Gastrocnemius medialis (tissue), 4 donors: ENCODE measurements at regions not wholly inside any gene's neighbourhood (a gene's known extent, or its start where the extent isn't known, plus 50 kb on each side); places are given as distances from the start of the nearest gene placed in this dataset.
"Not testable (repeated sequence)": the region's sequence is repeated elsewhere in the genome, so short reads cannot be mapped to it uniquely, and the experiment has no call there.

Experiments used
- POLR2A ChIP-seq, 2 donors: fragments of 450-650 bp; IDR thresholded peaks; one replicate each; pipeline ENCODE4 v1.6.1; 2017; ENCODE audit warnings: antibody characterized with exemption in 2 of 2, mild to moderate bottlenecking in 2 of 2, moderate library complexity in 2 of 2
- TF ChIP-seq, protein P1 (sequence below), 5 experiments: fragments of 450-650 bp in 3 of 5; fragments of 200-600 bp in 2 of 5; sonication (generic) in 2 of 5; IDR thresholded peaks in 4 of 5; conservative IDR thresholded peaks in 1 of 5; 1 replicate in 4 of 5; 2 replicates in 1 of 5; pipeline ENCODE4 v1.5.1; 2016 to 2019; ENCODE audit warnings: antibody characterized with exemption in 5 of 5, mild to moderate bottlenecking in 3 of 5, moderate library complexity in 3 of 5

DNA sequence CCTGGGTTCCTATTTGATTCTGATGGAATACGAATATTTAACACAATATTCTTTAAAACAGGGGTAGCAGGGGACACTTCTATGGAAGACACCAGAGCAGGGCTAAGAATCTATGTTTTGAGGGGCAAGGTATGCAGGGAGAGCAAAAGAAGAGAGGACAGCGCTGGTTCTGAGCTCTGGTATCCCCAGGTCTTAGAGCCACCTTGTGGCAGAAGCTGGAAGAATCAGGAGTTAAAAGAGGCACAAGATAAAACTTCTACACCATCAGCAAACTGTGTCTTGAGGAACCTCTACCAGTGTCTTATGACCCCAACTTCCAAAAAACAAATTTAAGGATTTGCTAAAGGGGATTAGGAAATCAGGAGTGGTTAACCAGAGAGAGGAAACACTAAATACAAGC is 894.8 kb downstream of the TUBA3C start:
- TF ChIP-seq, protein P1, sequence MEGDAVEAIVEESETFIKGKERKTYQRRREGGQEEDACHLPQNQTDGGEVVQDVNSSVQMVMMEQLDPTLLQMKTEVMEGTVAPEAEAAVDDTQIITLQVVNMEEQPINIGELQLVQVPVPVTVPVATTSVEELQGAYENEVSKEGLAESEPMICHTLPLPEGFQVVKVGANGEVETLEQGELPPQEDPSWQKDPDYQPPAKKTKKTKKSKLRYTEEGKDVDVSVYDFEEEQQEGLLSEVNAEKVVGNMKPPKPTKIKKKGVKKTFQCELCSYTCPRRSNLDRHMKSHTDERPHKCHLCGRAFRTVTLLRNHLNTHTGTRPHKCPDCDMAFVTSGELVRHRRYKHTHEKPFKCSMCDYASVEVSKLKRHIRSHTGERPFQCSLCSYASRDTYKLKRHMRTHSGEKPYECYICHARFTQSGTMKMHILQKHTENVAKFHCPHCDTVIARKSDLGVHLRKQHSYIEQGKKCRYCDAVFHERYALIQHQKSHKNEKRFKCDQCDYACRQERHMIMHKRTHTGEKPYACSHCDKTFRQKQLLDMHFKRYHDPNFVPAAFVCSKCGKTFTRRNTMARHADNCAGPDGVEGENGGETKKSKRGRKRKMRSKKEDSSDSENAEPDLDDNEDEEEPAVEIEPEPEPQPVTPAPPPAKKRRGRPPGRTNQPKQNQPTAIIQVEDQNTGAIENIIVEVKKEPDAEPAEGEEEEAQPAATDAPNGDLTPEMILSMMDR (IDR thresholded peaks at IDR 0.05 in 4 of 5, conservative IDR thresholded peaks at IDR 0.05 in 1 of 5): not testable (repeated sequence)
- not testable (repeated sequence) for TF ChIP-seq POLR2A (IDR thresholded peaks at IDR 0.05)
